NCI-H2196 (cell line): ENCODE measurements at regions not wholly inside any gene's neighbourhood (a gene's known extent, or its start where the extent isn't known, plus 50 kb on each side); places are given as distances from the start of the nearest gene placed in this dataset.
A peak's percentile ranks its signal among the peaks of the same experiment; 100 is the strongest.
"Not testable (repeated sequence)": the region's sequence is repeated elsewhere in the genome, so short reads cannot be mapped to it uniquely, and the experiment has no call there.

Experiments used
- DNase-seq: peaks from one replicate; lab custom pipeline; 2025; ENCODE audit not compliant: unreplicated experiment; lab: John Stamatoyannopoulos, UW

DNA sequence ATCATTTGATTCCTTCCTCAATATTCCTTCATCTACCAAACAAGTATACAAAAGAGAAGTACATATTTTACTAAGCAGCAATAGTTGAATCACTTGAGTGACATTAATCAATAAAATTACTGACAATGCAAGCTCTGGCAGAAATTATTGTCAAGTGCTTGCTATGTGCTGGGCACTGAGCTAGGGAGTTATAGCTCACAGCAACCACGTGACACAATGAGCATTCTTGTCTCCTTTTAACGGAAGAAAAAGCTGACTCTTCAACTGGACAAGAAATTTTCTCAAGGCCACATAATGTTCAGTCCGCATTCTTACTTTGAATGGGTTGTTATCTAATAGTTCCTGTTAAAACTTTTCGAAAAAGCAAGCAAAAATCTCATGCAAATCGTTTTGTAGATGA lies 500.1 kb downstream of the PYDC2 start:
- DNase-seq: no peak

DNA sequence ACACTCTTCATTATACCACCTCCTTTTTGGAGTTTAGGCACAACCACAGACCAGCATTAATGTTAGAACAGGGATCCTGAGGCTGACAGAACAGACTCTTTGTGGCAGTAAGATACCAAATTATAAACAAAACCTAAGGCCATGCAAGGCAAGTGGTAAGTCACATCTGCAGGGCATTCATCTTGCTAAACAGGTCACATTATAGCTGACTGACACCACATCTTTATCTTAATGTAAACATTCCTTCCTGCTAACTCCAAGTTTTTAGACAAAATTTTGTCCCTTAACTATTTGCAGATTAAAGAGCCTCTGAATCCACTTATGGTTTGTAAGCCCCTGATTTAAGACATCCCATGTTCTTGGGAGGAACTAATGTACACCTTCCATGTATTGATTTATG lies 500.6 kb downstream of the PYDC2 start:
- no peak for DNase-seq

DNA sequence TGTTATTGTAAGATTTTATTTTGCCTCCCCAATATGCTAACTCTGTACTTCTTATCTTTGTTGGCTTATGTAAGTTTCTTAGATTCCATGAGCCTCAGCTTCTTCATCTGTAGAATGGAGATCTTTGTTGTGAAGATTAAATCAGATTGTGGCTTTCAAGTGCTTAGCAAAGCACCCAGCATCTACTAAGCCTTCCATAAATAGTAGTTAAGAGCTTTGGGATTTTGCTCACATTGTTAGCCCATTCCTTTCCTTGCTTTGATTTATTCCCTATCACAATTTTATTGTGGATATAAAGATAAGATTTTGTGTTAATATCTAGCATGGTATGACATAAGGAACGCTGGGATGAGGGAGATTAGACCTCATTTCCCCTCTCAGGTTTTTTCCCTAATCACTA lies 501.4 kb downstream of the PYDC2 start:
- no peak for DNase-seq

DNA sequence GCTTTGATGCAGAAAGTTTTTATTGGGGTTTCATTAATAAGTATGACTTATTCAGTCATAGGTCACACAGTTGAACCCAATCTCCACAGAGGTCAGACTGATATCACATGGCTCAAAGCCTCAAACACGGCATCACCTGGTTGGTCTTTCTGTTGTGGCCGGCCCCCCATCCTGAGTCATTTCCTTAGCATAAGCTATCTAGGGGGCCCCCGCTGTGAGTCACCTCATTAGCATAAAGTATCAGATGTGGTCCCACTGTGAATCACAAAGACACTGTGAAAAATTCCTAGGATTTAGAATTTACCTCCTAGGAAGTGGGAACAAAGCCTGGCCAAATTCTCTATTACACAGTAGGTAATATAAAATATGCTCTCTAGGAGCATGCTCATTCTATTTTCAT lies 502.2 kb downstream of the PYDC2 start:
- DNase-seq: no peak

GRCh38 chr3:191966556-191966955 lies 505.6 kb downstream of the PYDC2 start:
- no peak for DNase-seq

GRCh38 chr3:191968299-191968698 lies 507.3 kb downstream of the PYDC2 start:
- DNase-seq: no peak

GRCh38 chr3:191972714-191973398 lies 511.9 kb downstream of the PYDC2 start:
- no peak for DNase-seq

DNA sequence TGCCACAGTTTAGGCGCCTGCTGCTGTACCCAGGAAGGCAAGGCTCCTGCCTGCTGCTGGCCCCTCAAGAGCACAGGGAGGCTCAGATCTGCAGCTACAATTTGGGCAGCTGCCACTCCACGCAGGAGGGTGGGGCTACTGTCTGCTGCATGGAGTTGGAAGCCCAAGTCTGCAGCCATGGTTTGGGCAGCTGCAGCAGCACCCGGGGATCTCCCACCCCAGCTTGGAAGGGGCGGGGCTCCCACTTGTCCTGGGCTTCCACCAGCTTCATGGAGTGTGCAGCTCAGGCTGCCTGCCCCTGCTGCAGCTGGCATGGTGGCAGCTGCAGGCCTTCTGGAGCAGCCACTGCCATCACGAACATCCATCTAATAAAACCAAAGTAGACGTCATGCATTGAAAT lies 512.9 kb downstream of the PYDC2 start:
- no peak for DNase-seq

DNA sequence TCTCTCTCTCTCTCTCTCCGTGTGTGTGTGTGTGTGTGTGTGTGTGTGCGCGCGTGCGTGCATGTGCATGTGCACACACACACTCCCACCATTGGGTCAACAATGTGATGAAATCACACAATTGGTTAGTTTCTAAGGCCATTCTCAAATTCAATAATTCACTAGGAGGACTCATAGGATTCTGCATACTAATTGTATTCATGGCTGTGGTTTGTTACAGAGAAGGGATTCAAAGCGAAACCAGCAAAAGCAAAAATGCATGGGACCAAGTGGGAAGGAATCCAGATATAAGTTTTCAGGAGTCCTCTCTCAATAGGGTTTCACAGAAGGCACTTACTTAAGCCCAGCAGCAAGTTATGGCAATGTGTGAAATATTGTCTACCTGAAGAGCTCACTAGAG lies 515.0 kb downstream of the PYDC2 start:
- no peak for DNase-seq

DNA sequence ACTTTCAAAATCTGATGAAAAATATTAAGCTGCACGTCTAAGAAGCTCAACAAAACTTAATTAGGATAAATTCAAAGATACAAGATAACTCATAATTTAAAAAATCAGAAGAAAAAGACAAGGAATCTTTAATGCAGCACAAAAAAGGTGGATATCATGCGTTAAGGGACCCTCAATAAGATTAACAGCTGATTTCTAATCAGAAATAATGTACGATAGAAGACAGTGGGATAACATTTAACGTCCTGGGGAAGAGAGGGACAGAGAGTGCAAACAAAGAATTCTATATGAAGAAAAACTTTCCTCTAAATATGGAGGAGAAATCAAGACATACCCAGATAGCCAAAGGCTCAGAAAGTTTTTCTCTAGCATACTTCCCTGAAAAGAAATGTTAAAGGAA lies 519.5 kb downstream of the PYDC2 start:
- no peak for DNase-seq

- DNase-seq: no peak
Measured at GRCh38 chr3:191982481-191982880, 521.5 kb downstream of the PYDC2 start.

GRCh38 chr3:191985691-191986090 lies 524.7 kb downstream of the PYDC2 start:
- no peak for DNase-seq

GRCh38 chr3:191987831-191988350 lies 526.9 kb downstream of the PYDC2 start:
- no peak for DNase-seq

- DNase-seq: not testable (repeated sequence)
Measured at GRCh38 chr3:191993952-191994351, 533.0 kb downstream of the PYDC2 start.

- no peak for DNase-seq
Measured at GRCh38 chr3:191997093-191997492, 536.1 kb downstream of the PYDC2 start.

- no peak for DNase-seq
Measured at GRCh38 chr3:191997579-191998268, 536.8 kb downstream of the PYDC2 start.

DNA sequence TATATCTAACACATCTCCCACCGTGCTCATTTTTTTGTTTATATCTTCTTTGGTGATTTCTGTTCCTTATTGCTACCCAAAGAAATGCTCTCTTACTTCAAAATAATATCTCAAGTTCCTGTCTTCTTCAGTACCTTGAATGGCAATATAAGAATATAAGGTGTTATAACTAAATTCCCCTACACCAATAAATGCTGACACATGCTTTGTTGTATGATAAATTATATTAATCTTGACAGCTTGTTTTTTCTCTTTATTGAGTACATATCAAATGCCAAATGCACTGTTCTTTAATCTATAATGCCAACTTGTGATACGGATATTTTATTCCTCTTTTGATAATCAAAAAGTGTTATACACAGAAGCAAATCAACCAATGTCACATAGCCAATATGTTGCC lies 540.3 kb downstream of the PYDC2 start:
- no peak for DNase-seq

DNA sequence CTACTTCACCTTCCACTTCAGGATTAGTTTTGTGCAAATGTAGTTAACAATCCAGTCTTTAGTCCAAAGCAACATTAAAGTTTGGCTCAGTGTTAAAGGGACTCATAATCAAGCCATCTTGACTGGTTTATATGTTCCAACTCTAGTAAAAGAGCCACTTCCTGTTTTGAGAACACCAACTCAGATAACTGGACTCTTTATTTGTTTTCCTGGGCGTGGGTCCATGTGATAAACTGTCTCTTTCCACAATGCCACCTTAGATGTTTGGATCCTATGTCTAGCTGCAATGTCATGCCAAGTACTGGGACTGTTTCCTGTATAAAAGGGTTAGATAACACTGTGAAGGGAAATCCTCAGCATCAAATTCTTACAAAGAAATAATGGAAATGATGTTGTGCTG lies 545.0 kb downstream of the PYDC2 start:
- DNase-seq: no peak

DNA sequence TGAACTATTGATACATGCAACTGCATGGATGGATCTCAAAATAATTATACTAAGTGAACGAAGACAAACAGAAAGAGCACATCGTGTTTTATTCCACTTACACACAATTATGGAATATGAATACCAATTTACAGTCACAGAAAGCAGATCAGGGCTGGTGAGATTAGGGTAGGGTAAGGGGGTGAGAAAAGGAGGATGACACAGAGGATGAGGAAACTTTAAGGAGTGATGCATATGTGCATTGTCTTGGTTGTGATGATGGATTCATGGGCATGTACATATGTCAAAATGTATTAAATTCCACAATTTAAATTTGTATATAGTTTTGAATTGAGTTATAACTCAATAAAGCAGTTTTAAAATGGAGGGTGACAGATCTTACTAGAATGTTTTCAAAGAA lies 548.9 kb downstream of the PYDC2 start:
- DNase-seq: no peak

DNA sequence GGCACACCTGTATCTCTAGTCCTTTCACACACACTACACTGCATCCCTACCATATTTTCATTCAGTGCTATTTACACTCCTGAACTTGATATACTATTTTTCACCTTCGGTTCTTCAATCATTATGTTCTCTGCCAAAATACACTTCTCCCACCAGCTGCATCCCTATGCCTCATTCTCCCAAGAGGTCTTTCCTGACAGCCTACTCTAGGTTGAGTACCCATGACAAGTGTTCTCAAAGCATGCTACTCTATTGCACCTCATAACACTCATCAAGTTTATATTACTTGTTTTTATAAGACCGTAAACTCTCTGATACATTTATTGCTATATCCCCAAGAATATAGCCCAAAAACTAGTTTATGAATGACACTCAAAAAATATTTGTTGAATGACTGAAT lies 549.5 kb downstream of the PYDC2 start:
- DNase-seq: peak; percentile 17

GRCh38 chr3:192011137-192011536 lies 550.2 kb downstream of the PYDC2 start:
- no peak for DNase-seq

GRCh38 chr3:192013110-192013509 lies 552.1 kb downstream of the PYDC2 start:
- DNase-seq: no peak

DNA sequence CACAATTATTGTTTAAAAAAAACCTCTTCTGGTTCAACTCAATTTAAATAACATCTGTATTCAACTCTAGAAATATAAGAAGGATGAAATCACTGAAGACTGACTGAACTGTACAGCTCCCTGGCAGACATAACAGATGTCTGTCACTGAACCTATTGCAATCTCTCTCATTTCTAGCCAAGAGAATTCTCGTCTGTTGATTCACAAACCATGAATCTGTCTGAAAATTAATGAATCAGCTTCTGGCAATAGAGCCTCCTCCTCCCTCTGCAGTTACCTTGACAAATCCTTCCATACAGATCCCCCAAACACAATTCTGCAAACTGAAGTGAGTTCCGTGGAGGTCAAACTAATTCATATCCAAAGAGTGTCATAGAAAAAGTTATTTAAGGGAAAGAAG lies 561.4 kb downstream of the PYDC2 start:
- DNase-seq: no peak
